ENCODE measurements at regions not wholly inside any gene's neighbourhood (a gene's known extent, or its start where the extent isn't known, plus 50 kb on each side); places are given as distances from the start of the nearest gene placed in this dataset.

GRCh38 chr2:129606496-129607270, 372.8 kb upstream of the RAB6C start:
- no peak for TF ChIP-seq ZNF274 (IDR thresholded peaks at IDR 0.05; ENCODE audit: low read depth, low read length)
- no peak overlapping the region for H3K4me3 ChIP-seq (ENCODE audit: low read length)

GRCh38 chr2:129609224-129609623, 370.2 kb upstream of the RAB6C start:
- no peak overlapping the region for H3K4me3 ChIP-seq (ENCODE audit: low read length)
- TF ChIP-seq ZNF274 (IDR thresholded peaks at IDR 0.05; ENCODE audit: low read depth, low read length): no peak

GRCh38 chr2:129610766-129611165, 368.7 kb upstream of the RAB6C start:
- H3K4me3 ChIP-seq (ENCODE audit: low read length): no peak overlapping the region
- TF ChIP-seq ZNF274 (IDR thresholded peaks at IDR 0.05; ENCODE audit: low read depth, low read length): no peak

GRCh38 chr2:129611471-129611870, 368.0 kb upstream of the RAB6C start:
- no peak overlapping the region for H3K4me3 ChIP-seq (ENCODE audit: low read length)
- TF ChIP-seq ZNF274 (IDR thresholded peaks at IDR 0.05; ENCODE audit: low read depth, low read length): no peak

- TF ChIP-seq ZNF274 (IDR thresholded peaks at IDR 0.05; ENCODE audit: low read depth, low read length): no peak
- H3K4me3 ChIP-seq (ENCODE audit: low read length): no peak overlapping the region
These were observed 360.0 kb upstream of the RAB6C start for GRCh38 chr2:129619471-129619870.

- no peak overlapping the region for H3K4me3 ChIP-seq (ENCODE audit: low read length)
- TF ChIP-seq ZNF274 (IDR thresholded peaks at IDR 0.05; ENCODE audit: low read depth, low read length): no peak
These were observed 359.1 kb upstream of the RAB6C start for GRCh38 chr2:129620411-129620810.

GRCh38 chr2:129623783-129624182, 355.7 kb upstream of the RAB6C start:
- H3K4me3 ChIP-seq (ENCODE audit: low read length): no peak overlapping the region
- no peak for TF ChIP-seq ZNF274 (IDR thresholded peaks at IDR 0.05; ENCODE audit: low read depth, low read length)

GRCh38 chr2:129627437-129627836, 352.0 kb upstream of the RAB6C start:
- no peak for TF ChIP-seq ZNF274 (IDR thresholded peaks at IDR 0.05; ENCODE audit: low read depth, low read length)
- no peak overlapping the region for H3K4me3 ChIP-seq (ENCODE audit: low read length)

- TF ChIP-seq ZNF274 (IDR thresholded peaks at IDR 0.05; ENCODE audit: low read depth, low read length): no peak
- H3K4me3 ChIP-seq (ENCODE audit: low read length): no peak overlapping the region
These were observed 342.8 kb upstream of the RAB6C start for GRCh38 chr2:129636692-129637091.

GRCh38 chr2:129641371-129641770, 338.1 kb upstream of the RAB6C start:
- no peak for TF ChIP-seq ZNF274 (IDR thresholded peaks at IDR 0.05; ENCODE audit: low read depth, low read length)
- no peak overlapping the region for H3K4me3 ChIP-seq (ENCODE audit: low read length)

GRCh38 chr2:129642526-129643043, 336.9 kb upstream of the RAB6C start:
- H3K4me3 ChIP-seq (ENCODE audit: low read length): no peak overlapping the region
- no peak for TF ChIP-seq ZNF274 (IDR thresholded peaks at IDR 0.05; ENCODE audit: low read depth, low read length)

GRCh38 chr2:129645335-129645734, 334.1 kb upstream of the RAB6C start:
- TF ChIP-seq ZNF274 (IDR thresholded peaks at IDR 0.05; ENCODE audit: low read depth, low read length): no peak
- H3K4me3 ChIP-seq (ENCODE audit: low read length): no peak overlapping the region

- TF ChIP-seq ZNF274 (IDR thresholded peaks at IDR 0.05; ENCODE audit: low read depth, low read length): no peak
- H3K4me3 ChIP-seq (ENCODE audit: low read length): no peak overlapping the region
These were observed 333.4 kb upstream of the RAB6C start for GRCh38 chr2:129646107-129646506.

- no peak for TF ChIP-seq ZNF274 (IDR thresholded peaks at IDR 0.05; ENCODE audit: low read depth, low read length)
- H3K4me3 ChIP-seq (ENCODE audit: low read length): no peak overlapping the region
These were observed 326.2 kb upstream of the RAB6C start for GRCh38 chr2:129653246-129653645.

- no peak overlapping the region for H3K4me3 ChIP-seq (ENCODE audit: low read length)
- no peak for TF ChIP-seq ZNF274 (IDR thresholded peaks at IDR 0.05; ENCODE audit: low read depth, low read length)
These were observed 325.1 kb upstream of the RAB6C start for GRCh38 chr2:129654331-129654730.

Measured in GM08714 (cell line).